ENCODE measurements at regions not wholly inside any gene's neighbourhood (a gene's known extent, or its start where the extent isn't known, plus 50 kb on each side); places are given as distances from the start of the nearest gene placed in this dataset.
A peak's percentile ranks its signal among the peaks of the same experiment; 100 is the strongest.
"Not testable (repeated sequence)": the region's sequence is repeated elsewhere in the genome, so short reads cannot be mapped to it uniquely, and the experiment has no call there.

DNA sequence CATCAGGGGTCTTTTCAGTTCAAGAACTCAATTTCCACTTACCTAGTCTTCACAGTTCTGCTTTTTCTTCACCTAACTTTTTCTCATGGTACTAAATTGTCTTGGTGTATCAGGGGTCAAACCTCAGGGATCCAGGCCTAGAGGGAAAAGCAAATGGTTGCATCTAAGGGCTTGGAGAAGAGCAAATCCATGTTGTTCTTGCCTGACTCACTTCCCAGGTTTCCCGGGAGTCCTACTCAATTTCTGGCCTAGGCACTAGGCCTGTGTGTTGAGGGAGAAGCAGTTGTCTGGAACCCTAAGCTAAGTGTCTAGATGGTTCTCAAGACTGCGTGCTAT lies 191.9 kb upstream of the STK26 start:
- DNase-seq: no peak

DNA sequence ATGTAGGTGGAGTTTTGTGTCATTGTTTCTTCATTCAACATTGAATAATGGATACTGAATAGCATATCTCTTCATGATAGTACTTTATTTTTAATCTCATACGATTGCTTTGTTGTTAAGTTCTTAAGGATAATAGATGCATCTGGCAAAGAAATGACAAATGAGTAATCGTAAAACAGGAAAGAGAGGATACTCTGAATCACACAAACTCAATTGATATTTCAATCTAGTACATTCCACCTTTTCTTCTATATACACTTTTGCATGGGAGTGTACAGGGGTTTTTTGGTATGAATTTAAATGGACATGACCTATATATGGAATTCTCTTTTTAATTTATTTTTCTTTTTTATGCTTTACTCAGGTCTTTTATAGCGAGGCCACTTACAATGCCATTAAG lies 186.9 kb upstream of the STK26 start:
- DNase-seq: no peak

DNA sequence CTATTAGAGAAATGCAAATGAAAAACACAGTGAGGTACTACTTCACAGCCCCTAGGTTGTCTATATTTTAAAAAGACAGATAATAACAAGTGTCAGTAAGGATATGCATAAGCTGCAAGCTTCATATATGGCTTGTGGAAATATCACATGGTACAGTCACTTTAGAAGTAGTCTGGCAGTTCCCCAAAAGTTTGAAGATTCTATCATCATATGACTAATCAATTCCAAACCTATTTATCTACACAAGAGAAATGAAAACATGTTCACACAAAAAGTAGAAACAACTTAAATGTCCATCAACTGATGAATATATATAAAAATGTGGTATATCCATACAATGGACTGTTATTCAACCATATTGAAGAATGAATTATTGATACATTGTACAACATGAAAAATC lies 185.8 kb upstream of the STK26 start:
- no peak for DNase-seq

DNA sequence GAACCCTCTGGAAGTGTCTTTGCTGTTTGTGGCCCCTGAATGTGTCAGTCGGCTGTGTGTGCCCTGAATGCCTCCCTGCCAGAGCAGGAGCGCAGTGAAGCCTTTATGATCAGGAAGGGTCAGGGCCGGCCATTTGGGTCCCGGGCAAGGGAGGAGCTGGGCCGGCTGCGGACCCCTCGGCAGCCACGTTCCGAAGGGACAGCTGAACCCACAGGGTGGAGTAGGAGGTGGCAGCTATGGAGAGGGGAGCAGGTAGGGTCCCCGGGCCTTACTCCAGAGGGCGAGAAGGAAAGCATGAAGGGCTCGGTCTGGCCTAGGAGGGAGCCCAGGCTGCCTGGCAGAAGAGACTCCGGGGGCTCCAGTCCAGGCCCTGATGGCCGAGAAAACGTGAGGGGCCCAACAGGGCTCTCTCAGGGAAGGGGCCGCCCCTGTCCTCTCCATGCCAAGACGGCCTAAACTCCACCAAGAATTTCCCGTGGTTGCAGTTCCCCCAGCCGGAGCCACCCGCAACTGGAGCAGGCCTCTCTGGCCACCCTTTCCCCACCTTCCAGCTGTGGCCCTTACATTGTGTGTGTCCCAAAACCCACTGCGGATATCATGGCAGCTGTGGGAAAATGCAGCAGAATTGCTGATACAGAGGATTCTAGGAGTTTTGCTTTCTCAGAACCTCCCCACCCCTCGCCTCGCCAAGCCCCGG lies 182.2 kb upstream of the STK26 start:
- no peak for DNase-seq

DNA sequence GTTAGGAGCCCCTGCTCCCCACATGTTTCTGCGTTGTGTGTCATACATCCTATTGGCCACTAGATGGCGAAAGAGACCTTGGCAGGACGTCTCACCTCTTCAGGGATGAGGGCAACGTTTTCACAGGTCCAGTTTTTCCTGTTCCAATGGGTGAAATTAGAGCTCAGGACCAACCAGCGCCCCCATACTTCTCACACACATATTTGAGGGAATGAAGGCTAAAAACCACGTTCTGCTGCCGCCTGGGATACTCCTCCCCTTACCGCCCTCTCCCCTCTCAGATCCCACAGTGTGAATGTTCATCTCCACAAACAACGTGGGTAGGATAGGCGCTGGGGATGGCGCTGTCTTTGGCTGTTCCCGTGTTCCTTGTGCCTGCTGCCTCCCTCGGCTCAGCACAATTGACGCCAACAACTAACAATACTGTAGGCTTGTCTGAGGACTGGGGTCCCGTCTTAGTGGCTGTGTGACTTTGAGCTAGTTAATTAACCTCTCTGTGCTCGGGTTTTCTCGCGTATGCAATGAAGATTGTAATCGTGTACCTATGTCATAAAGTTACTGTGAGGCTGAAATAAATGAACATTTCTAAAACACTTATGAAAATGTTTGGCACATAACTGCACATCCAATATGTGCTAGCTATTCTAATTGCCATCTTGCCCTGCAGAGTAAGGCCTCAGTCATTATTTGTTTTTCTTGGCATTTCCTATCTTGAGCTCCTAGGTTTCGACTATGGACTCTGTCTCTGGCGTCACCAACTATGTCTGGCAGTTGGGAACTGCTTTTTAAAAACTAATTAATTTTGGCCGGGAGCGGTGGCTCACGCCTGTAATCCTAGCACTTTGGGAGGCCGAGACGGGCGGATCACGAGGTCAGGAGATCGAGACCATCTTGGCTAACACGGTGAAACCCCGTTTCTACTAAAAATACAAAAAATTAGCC lies 181.3 kb upstream of the STK26 start:
- DNase-seq: peak; percentile 10

DNA sequence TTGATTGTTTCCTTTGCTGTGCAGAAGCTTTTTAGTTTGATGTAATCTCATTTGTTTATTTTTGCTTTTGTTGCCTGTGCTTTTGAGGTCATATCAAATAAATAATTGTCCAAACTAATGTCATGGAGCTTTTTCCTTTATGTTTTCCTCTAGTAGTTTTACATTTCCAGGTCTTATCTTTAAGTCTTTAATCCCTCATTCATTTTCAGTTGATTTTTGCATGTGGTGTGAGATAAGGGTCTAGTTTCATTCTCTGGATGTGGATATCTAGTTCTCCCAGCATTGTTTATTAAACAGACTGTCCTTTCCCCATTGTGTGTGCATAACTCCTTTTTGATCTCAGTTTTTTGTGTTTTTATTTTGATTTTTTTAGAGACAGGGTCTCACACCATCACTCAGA lies 179.1 kb upstream of the STK26 start:
- DNase-seq: no peak

DNA sequence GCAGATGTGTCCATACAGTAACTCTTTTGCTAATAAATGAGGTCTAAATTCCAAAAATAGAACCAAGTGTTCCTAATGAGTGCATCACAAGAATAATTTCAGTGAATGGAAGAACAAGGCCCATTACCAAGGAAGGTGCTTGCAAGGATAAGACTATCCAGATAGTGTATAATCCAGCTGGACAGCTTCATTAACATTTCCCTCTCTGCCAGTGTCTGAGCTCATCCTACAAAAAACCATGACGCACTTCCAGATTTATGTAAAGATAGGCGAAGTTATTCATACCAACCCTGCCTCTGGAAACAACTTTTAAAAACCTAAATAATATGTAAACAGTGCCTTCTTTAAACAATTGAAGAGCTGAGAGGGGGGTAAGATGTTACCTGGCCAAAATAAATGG lies 177.9 kb upstream of the STK26 start:
- DNase-seq: no peak

DNA sequence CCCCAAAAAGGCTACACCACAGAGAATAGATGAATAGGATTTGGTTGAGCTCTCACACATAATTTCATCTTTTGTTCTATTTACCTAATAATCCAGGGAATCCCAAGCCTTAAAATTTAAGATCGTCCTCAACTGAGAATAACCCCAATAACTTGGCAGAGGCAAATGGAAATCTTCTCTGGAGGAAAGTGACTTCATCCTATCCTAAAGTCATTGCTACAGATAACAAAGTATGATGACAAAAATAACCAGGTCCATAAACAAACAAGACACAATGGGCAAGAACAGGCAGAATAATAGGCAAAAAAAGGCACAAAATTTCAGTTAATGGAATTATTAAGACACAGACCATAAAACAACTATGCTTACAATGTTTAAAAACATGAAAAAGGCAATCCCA lies 177.3 kb upstream of the STK26 start:
- no peak for DNase-seq

DNA sequence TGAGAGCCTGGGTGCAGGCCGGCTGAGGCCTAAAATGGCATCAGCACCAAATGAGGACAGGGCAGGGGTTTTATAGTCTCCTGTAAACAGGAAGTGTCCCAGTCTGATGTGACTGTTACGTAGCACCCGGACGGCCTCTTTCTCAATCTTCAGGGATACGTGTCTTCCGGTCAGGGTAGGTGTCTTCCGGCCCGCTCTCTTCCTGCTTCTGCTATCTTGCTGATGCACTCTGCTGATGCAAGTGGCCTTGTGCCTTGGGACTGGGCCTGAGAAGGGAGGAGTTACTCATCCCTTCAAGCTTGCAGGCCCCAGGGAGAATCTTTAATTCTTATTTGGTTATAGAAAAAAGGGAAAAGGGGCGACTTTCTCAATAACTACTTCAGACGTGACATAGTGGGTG lies 172.1 kb upstream of the STK26 start:
- not testable (repeated sequence) for DNase-seq

DNA sequence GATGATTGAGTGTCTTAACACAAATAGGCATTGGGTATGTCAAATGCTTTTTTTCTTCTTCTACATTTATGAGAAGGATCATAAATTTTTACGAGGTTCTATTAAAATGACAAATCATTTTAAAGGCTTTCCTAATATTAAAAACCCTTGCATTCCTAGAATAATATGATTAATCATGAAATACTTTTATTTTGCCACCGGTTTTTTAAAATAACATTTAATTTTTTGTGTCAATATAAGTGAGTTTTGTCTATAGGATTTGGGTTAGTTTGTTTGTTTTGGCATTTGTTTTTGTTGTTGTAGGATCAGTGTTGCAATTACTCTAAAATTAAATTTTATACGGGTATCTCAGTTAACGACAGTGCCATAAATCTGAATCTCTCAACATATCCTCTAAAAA lies 169.7 kb upstream of the STK26 start:
- no peak for DNase-seq

DNA sequence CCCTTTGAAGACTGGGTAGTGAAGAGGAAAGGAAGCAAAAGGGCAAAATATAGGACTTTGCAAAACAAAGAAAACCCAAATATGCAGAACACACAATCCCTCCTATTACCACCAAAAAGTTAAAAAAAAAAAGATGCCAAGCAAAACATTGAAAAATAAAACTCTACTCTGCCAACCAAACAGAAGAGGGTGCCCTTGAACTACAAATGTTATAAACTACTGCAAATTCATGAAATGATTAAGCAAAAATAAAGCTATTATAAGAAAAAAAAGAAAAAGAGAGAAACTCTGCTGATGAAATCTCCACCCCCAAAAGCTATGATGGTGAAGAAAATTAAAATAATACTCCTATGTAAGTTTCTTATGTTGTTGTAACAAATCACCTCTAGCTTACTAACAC lies 168.5 kb upstream of the STK26 start:
- no peak for DNase-seq

DNA sequence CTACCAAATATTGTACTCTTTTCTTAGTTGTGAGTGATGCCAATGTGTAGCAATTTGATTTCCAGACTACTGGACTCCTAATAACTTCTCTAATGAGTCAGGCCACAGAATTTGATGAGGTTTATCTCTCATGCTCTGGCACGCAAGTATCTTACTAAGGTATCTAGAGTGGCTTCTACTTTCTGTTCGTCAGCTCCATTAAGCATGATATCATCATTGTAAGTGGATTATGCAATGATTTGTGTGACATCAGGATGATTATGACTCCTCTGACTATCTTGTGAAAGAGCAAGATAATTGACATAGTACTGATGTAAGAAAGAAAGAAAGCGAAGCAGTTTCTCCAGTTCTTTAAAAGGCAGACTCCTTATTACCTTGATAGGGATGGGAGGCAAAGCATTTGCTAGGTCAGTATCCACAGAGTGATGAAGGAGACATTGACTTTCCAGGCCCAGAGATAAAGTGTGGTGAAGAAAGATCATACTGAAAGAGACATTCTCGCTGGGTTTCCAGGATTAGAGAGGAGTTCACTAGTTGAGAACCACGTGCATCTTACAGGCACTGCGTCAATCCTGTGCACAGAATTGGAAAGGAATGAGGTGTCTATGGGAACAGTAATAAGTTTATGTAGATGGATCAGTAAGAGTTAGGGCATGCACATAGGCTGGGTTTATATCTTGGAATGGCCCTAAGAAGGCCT lies 161.9 kb upstream of the STK26 start:
- DNase-seq: no peak

DNA sequence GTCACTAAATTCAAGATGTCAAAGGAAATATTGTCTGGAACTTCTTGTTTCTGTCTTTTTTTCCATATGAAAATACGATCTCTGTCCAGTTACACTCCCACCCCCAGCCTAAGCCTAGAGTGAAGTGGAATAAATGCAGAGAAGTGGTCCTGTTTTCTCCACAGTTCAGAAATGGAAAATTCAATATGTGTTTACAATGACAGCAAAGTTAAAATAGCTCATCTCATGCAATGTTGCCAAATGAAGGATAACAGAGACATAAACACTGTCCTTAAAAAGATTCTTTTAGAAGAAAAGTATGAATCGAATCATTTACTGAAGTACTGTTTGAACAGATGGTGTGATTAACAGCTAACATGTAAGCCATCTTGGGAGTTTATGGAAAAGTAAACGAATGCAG lies 160.8 kb upstream of the STK26 start:
- DNase-seq: no peak

DNA sequence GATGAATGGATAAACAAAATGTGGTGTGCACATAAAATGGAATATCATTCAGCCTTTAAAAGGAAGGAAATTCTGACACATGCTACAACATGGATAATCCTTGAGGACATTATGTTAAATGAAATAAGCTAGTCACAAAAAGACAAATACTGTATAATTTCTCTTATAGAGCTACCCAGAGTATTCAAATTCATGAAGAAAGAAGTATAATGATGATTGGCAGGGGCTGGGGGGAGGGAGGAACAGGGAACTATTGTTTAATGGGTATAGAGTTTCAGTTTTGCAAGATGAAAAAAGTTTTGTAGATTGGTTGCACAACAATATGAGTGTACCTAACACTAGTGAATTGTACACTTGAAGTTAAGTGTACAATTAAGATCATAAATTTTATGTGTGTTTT lies 153.9 kb upstream of the STK26 start:
- no peak for DNase-seq

DNA sequence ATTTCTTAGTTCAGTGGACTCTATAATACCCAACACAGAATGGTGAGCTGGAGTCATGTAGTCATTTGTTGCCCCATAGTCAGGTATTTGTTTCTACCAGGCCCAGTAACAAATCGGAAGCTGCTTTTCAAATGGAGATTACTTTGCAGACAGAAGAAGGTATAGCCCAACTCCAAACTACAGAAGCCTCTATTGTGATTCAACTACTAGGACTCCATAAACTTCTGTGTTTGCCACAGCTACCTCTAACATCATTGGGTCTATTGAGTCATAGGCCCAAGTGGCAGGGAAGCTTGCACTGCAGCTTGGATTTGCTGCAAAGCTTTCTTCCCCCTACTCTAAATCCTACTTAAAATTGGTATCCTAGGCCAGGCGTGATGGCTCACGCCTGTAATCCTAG lies 148.8 kb upstream of the STK26 start:
- DNase-seq: no peak

DNA sequence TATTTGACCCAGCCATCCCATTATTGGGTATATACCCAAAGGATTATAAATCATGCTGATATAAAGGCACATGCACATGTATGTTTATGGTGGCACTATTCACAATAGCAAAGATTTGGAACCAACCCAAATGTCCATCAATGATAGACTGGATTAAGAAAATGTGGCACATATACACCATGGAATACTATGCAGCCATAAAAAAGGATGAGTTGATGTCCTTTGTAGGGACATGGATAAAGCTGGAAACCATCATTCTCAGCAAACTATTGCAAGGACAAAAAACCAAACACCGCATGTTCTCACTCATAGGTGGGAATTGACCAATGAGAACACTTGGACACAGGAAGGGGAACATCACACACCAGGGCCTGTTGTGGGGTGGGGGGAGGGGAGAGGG lies 147.3 kb upstream of the STK26 start:
- DNase-seq: not testable (repeated sequence)

DNA sequence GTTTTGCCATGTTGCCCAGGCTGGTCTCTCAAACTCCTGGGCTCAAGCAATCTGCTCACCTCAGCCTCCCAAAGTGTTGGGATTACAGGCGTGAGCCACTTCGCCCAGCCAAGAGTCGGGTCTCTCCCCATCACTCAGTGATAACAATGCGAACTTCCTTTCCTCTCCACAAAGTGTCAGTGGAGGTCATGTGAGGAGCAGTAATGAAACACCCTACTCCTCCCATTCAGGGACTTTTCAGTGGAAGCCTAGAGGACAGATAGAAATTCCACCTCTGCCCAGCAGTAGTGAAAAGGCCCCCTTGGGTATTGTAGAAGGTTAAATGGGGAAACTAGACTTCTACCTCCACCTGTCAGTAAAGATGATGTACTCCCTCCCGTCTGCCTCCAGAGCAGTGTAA lies 141.9 kb upstream of the STK26 start:
- no peak for DNase-seq

DNA sequence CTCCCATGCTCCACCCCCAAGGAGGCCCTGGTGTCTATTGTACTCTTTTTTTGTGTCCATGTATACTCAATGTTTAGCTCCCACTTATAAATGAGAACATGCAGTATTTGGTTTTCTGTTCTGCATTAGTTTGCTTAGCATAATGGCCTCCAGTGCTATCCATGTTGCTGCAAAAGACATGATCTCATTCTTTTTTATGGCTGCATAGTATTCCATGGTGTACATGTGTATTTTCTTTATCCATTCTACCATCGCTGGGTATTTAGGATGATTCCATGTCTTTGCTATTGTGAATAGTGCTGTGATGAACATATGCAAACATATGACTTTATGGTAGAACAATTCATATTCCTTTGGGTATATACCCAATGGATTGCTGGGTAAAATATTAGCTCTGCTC lies 138.1 kb upstream of the STK26 start:
- DNase-seq: not testable (repeated sequence)

DNA sequence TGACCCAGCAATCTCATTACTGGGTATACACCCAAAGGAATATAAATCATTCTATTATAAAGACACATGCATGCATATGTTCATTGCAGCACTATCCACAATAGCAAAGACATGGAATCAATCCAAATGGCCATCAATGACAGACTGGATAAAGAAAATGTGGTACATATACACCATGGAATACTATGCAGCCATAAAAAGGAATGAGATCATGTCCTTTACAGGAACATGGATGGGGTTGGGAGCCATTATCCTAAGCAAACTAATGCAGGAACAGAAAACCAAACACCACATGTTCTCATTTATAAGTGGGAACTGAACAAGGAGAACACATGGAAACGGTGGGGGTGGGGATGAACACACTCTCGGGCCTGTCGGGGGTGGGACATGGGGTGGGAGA lies 129.2 kb upstream of the STK26 start:
- not testable (repeated sequence) for DNase-seq

DNA sequence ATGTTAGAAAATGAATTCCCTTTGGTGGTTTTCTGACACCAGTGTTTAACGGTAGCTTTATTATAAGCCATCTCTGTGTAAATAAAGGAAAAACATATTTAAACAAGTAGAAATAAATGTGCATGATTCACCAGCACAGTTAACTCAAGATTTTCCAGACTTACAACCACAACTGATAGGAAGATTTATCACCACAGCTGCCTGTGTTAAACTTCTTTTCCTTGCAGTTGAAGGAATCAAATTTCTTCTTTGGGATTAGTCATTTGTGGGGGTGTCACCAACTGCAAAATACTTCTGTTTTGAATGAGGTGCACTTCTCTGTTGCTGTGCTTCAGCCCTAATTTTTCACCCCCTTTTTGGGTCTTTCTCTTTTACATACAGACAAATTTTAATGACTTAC lies 128.1 kb upstream of the STK26 start:
- no peak for DNase-seq

DNA sequence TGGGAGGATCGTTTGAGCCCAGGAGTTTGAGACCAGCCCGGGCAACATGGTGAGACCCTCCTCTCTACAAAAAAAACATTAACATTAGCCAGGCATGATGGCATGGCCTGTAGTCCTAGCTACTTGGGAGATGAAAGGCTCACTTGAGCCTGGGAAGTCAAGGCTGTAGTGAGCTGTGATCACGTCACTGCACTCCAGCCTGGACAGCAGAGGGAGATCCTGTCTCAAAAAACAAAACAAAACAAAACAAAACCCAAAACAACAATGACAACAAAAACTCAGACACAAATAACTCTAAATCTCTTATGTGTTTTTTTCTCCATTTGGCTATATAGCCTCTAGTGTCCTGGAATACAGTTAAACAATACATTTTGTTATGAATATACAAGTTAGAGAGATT lies 127.3 kb upstream of the STK26 start:
- DNase-seq: no peak

DNA sequence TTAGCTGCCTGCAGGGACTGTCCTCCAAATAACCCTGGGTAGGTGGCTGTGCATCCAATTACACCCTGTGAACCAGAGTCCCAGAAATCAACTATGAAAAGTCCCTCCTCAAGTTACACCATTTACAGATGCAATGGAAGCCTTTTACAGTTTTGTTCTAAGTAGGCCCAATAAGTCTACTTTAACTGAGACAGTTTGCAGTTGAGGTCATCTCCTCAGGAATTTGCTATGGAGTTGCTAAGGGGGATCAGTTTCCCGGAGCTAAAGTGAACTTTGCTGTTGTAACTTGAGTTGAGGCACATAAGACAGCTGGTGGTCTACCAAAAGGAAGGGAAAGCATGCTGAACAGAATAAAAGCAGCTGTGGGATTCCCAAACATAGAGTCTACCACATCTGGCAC lies 121.6 kb upstream of the STK26 start:
- DNase-seq: no peak

DNA sequence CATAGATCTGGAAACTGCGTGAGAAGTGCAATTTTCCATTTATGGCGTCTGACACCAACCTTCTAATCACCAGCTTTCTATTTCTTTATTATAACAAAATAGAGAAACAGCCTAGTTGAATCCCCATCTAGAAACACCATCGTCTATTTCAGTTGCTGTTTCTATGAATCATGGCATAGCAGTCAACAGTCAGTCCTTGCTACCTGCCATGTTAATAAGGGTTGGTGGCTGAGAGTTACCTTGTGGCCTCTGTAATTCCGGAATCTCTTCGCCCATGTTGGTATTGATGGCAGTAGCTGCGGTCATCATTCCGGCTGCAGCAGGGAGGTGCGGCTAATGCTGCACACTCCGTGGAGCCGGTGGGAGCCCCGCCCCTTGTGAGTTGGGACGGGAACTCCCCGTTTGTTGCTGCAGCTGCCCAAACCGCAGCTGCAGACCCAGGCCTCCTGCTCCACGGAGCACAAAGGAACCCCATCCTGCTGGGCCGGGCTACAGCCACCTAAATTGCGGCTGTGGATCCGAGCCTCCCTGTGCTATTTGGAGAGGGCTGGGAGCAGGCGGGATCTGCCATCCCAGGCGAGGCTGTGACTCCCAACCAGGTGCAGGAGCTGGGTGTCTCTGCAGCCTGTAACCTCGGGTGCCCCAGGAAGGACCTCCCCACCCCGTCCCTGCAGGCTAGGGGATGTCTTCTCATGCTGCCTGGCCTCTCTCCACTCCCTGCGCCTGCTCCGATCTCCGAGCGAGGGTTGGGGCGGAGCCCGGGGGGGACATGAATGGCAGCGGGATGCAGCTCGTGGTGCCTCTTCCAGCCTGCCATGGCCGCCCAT lies 115.4 kb upstream of the STK26 start:
- no peak for DNase-seq

All from stimulated activated CD4-positive, alpha-beta T cell treated with anti-CD3 and anti-CD28 coated beads, Interleukin-1b, Interleukin-23, amount 100 ng/mL, for 48 hours (primary cell).